ENCODE measurements at regions not wholly inside any gene's neighbourhood (a gene's known extent, or its start where the extent isn't known, plus 50 kb on each side); places are given as distances from the start of the nearest gene placed in this dataset.

DNA sequence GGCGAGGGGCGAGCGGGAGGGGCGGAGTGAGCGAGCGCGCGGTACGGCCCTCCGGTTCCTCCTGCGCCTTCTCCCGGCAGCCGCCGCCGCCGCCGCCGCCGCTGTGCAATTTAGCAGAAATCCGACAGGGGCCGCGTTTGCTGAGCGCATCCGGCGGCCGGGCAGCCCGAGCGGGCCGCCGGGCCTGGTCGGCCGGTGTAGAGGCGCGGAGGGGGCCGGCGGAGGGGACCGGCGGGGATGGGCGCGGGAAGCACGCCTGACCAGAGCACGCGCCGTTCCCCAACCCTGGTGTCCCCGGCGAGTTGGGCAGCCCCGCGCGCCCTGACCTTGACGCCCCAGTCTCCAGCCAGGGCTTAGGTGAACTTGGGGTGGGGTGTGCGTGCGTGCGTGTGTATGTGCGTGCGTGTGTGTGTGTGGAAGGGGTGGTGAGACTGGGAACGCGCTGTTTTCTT lies 144.5 kb upstream of the ZNF536 start:
- Histone ChIP-seq H3K4me1 (ENCODE audit: control insufficient read depth in 1 of 2, insufficient read depth in 2 of 2, low read depth in 1 of 2, low read length in 1 of 2) (peaks cover 7 to 30% of the 10 kb centered on the region in 2 experiments; a peak in 3 of 4 replicates), H3K79me2 (ENCODE audit: insufficient read depth) (no peaks in the 10 kb centered on the region), H4K20me1 (ENCODE audit: insufficient read depth) (no peaks in the 10 kb centered on the region), H3F3A (replicated peaks; ENCODE audit: insufficient read depth) (no peaks in the 10 kb centered on the region), H2AFZ (ENCODE audit: low read depth) (peak overlapping the region; percentile 94; the same call in 1 of the 2 replicates), H3K9me2 (no peaks in the 10 kb centered on the region), H3K9me3 (no peaks in the 10 kb centered on the region), H3K9ac (no peak overlapping the region; the same call in 1 of the 2 replicates), H3K27me3 (ENCODE audit: insufficient read depth) (peaks cover 13% of the 10 kb centered on the region), H3K4me2 (peak overlapping the region; percentile 89), H3K36me3 (replicated peaks in 1 of 2; ENCODE audit: control insufficient read depth in 1 of 2, insufficient read depth in 2 of 2, low read length in 1 of 2) (no peaks in the 10 kb centered on the region), H3K4me3 (ENCODE audit: low read depth in 2 of 2, low read length in 1 of 2) (peak overlapping the region; percentile 57 to 71), H3K27ac (ENCODE audit: low read depth in 2 of 2, low read length in 1 of 2) (peak overlapping the region in 1 of 2 experiments; percentile 94; a peak in 2 of 4 replicates)
- WGBS (ENCODE audit: low lambda C conversion rate), result 1% methylated on average over 26 of the region's 57 CpGs
- ChIA-PET CTCF (interaction anchor here (1.2 kb wide), 1 partner anchor 12 kb away, joined by 3 read pairs; no protein-coding TSS in a partner anchor), POLR2A (no interaction called here)
- TF ChIP-seq RAD21 (IDR thresholded peaks at IDR 0.05; ENCODE audit: low read length) (peak; percentile 61), GABPA (IDR thresholded peaks at IDR 0.05; ENCODE audit: low read depth) (no peak), CTCF (IDR thresholded peaks at IDR 0.05) (peak; percentile 46), EP300 (IDR thresholded peaks at IDR 0.05; ENCODE audit: borderline replicate concordance in 1 of 2, low read depth in 1 of 2, low read length in 1 of 2) (peak in 1 of 2 experiments; percentile 45; a peak in 1 of 4 replicates)
- DNase-seq, result peak; percentile 87

DNA sequence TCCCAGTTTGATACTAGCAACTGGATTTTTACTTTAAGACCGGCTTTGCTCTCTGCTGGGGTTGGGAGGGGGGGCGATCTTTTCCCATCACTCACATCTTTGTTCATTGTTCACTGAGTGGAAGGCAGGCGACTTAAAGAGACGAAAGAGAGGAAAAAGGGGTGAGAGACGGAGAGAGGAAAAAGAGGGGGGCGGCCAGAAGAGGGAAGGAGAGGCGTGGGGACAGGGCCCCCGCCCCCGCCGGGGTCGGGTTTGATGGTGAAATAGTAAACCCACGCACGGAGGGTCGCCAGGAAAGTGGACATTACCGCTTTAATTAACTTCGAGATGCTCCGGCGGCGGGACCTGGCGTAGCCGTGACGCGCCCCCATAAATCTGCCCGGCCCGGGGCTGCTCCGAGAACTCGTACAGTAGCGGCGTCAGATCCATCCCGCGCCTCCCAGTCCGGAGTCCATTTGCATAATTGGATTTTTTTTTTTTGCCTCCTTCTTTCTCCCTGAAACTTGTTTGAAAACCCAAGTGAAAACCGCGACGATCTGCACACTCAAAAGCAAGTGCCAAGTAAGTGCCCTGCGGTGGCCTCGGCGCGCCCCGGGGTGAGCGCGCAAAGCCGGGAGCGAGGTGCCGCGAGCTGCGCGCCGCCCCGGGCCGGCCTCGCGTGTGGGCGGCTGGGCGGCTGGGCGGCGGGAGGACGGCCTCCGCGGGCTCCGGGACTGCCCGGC lies 143.9 kb upstream of the ZNF536 start:
- Histone ChIP-seq H3K36me3 (replicated peaks in 1 of 2; ENCODE audit: control insufficient read depth in 1 of 2, insufficient read depth in 2 of 2, low read length in 1 of 2) (no peaks in the 10 kb centered on the region), H3K9ac (no peak overlapping the region), H2AFZ (ENCODE audit: low read depth) (no peak overlapping the region), H3K4me1 (ENCODE audit: control insufficient read depth in 1 of 2, insufficient read depth in 2 of 2, low read depth in 1 of 2, low read length in 1 of 2) (peaks cover 7 to 32% of the 10 kb centered on the region in 2 experiments; a peak in 3 of 4 replicates), H3K27me3 (ENCODE audit: insufficient read depth) (peaks cover 13% of the 10 kb centered on the region), H3K9me3 (no peaks in the 10 kb centered on the region), H3F3A (replicated peaks; ENCODE audit: insufficient read depth) (no peaks in the 10 kb centered on the region), H3K79me2 (ENCODE audit: insufficient read depth) (no peaks in the 10 kb centered on the region), H3K4me2 (peak overlapping the region; percentile 89), H4K20me1 (ENCODE audit: insufficient read depth) (no peaks in the 10 kb centered on the region), H3K9me2 (no peaks in the 10 kb centered on the region), H3K27ac (ENCODE audit: low read depth in 2 of 2, low read length in 1 of 2) (peak overlapping the region in 1 of 2 experiments; percentile 89; a peak in 2 of 4 replicates), H3K4me3 (ENCODE audit: low read depth in 2 of 2, low read length in 1 of 2) (peak overlapping the region; percentile 57 to 71)
- CTCF ChIA-PET, result interaction anchor here (0.6 to 1.4 kb wide), 8 partner anchors 28 to 442 kb away, joined by 3 to 5 read pairs (median 3); no protein-coding TSS in a partner anchor
- 0 out of 2 replicates have a peak, but pooled peaks have one; percentile 18 for TF ChIP-seq MXI1 (IDR thresholded peaks at IDR 0.05; ENCODE audit: low read depth, low read length)
- TF ChIP-seq EZH2phosphoT487 (IDR thresholded peaks at IDR 0.05; ENCODE audit: borderline replicate concordance, low read depth), result no peak
- TF ChIP-seq RCOR1 (IDR thresholded peaks at IDR 0.05; ENCODE audit: low read length), result no peak
- peak; percentile 80 for DNase-seq
- WGBS (ENCODE audit: low lambda C conversion rate), result 3% methylated on average over 59 of the region's 62 CpGs
- POLR2A ChIA-PET, result no interaction called here

Measured in SK-N-SH (cell line).